ENCODE measurements at regions not wholly inside any gene's neighbourhood (a gene's known extent, or its start where the extent isn't known, plus 50 kb on each side); places are given as distances from the start of the nearest gene placed in this dataset.

DNA sequence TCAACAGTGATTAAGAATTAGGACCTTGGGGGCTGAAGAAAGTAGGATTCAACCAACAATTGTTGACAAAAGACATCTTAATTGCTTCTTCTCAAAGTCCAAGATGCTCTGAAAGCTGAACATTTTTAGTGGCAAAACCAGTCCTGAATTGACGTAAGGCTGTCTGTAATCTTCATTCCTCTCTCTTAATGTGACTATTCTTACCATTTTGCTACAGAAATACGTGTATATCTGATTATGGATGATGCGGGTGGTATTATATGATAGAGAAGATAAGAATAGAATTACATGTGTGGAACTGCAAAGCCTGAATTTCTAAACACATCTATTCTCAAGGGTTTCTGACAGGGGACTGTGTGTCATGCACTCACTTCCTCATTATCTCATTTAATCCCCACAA, 130.3 kb upstream of the SASH1 start:
- Histone ChIP-seq H3K36me3 (ENCODE audit: control insufficient read depth in 1 of 2, insufficient read depth in 2 of 2, low read length in 2 of 2) (no peaks in the 10 kb centered on the region), H3K4me2 (ENCODE audit: low read length) (no peak overlapping the region), H3K27ac (ENCODE audit: low read depth, low read length) (no peak overlapping the region), H3K4me3 (replicated peaks in 1 of 2; ENCODE audit: low read depth in 1 of 2, low read length in 2 of 2) (no peak overlapping the region), H3K9me2 (ENCODE audit: insufficient read depth) (no peaks in the 10 kb centered on the region), H3K79me2 (ENCODE audit: insufficient read depth, low read length) (no peaks in the 10 kb centered on the region), H3K4me1 (ENCODE audit: control insufficient read depth in 1 of 2, insufficient read depth in 2 of 2, low read length in 2 of 2) (no peaks in the 10 kb centered on the region), H3K9me3 (ENCODE audit: control insufficient read depth in 1 of 2, insufficient read depth in 1 of 2, low read depth in 1 of 2, low read length in 2 of 2) (no peaks in the 10 kb centered on the region), H3K27me3 (ENCODE audit: insufficient read depth, low read length) (no peaks in the 10 kb centered on the region), H4K20me1 (ENCODE audit: insufficient read depth) (no peaks in the 10 kb centered on the region), H2AFZ (ENCODE audit: low read depth, low read length, poor library complexity, severe bottlenecking) (no peak overlapping the region), H3K9ac (ENCODE audit: low read length) (no peak overlapping the region)
- no peak for ATAC-seq
- BruUV-seq (replicated peaks) = no TSS peak
- no peak for DNase-seq (ENCODE audit: low read depth, low spot score)
- ChIA-PET CTCF (no interaction called here), RAD21 (ENCODE audit: low non-redundant PET in 1 of 2, low total read pairs in 2 of 2, uncharacterized antibody in 2 of 2, unreplicated experiment in 2 of 2) (no interaction called here), POLR2A (no interaction called here)
- intact Hi-C loops (cut with micrococcal nuclease) = no loop called here
- TF ChIP-seq YY1 (IDR thresholded peaks at IDR 0.05; ENCODE audit: extremely low read depth, insufficient replicate concordance, low read depth, low read length) = no peak
- no peak for TF ChIP-seq EZH2 (IDR thresholded peaks at IDR 0.05)
- no peak for TF ChIP-seq EZH2phosphoT487 (IDR thresholded peaks at IDR 0.05; ENCODE audit: borderline replicate concordance)
- no peak for TF ChIP-seq MAX (IDR thresholded peaks at IDR 0.05)
- no peak for TF ChIP-seq EGR1 (IDR thresholded peaks at IDR 0.05; ENCODE audit: low read depth)
- TF ChIP-seq TCF7L2 (IDR thresholded peaks at IDR 0.05; ENCODE audit: borderline replicate concordance, extremely low read depth, insufficient read depth, insufficient read length) = no peak
- TF ChIP-seq ZFX (IDR thresholded peaks at IDR 0.05) = no peak
- no peak for TF ChIP-seq FOSL1 (IDR thresholded peaks at IDR 0.05; ENCODE audit: low read depth)
- no peak for TF ChIP-seq ATF3 (IDR thresholded peaks at IDR 0.05)
- TF ChIP-seq ELF1 (IDR thresholded peaks at IDR 0.05; ENCODE audit: borderline replicate concordance, low read depth) = no peak
- no peak for TF ChIP-seq POLR2AphosphoS5 (IDR thresholded peaks at IDR 0.05; ENCODE audit: low read depth, low read length)
- TF ChIP-seq REST (IDR thresholded peaks at IDR 0.05; ENCODE audit: low read depth) = no peak
- TF ChIP-seq POLR2A (IDR thresholded peaks at IDR 0.05; ENCODE audit: borderline replicate concordance, extremely low read depth, insufficient read depth, insufficient read length) = no peak
- no peak for TF ChIP-seq ZNF274 (IDR thresholded peaks at IDR 0.05; ENCODE audit: low read depth, low read length)
- TF ChIP-seq JUND (IDR thresholded peaks at IDR 0.05) = no peak
- no peak for TF ChIP-seq CBX3 (IDR thresholded peaks at IDR 0.05; ENCODE audit: low read depth)
